ENCODE measurements at regions not wholly inside any gene's neighbourhood (a gene's known extent, or its start where the extent isn't known, plus 50 kb on each side); places are given as distances from the start of the nearest gene placed in this dataset.
A peak's percentile ranks its signal among the peaks of the same experiment; 100 is the strongest.

GRCh38 chr5:39555788-39556187, 131.0 kb upstream of the DAB2 start:
- no peaks in the 10 kb centered on the region for H3F3A ChIP-seq (ENCODE audit: low read length, unreplicated experiment)
- H3K9ac ChIP-seq (ENCODE audit: low read length), result no peak overlapping the region
- no peak overlapping the region for H2AFZ ChIP-seq (ENCODE audit: low read length)
- no peak overlapping the region for H3K4me2 ChIP-seq (ENCODE audit: low read length)
- DNase-seq (no peak), ATAC-seq (no peak)
- H3K4me1 ChIP-seq (ENCODE audit: insufficient read depth, low read length), result no peaks in the 10 kb centered on the region
- no peaks in the 10 kb centered on the region for H3K36me3 ChIP-seq (ENCODE audit: low read depth, low read length)
- no peaks in the 10 kb centered on the region for H3K9me2 ChIP-seq (replicated peaks; ENCODE audit: low read length)
- BruUV-seq (replicated peaks), result no TSS peak
- ChIA-PET POLR2A (ENCODE audit: unreplicated experiment) (interaction anchor here (0.6 kb wide), 1 partner anchor 16 kb away, joined by 3 read pairs; no protein-coding TSS in a partner anchor), CTCF (no interaction called here)
- intact Hi-C loops (cut with micrococcal nuclease), result no loop called here
- no peaks in the 10 kb centered on the region for H3K9me3 ChIP-seq (ENCODE audit: low read length)
- H3K27ac ChIP-seq (ENCODE audit: low read length), result no peak overlapping the region
- no peaks in the 10 kb centered on the region for H4K20me1 ChIP-seq (ENCODE audit: low read length)
- TF ChIP-seq EZH2 (IDR thresholded peaks at IDR 0.05; ENCODE audit: low read length, unreplicated experiment) (no peak), EZH2phosphoT487 (IDR thresholded peaks at IDR 0.05; ENCODE audit: borderline replicate concordance, low read length) (no peak), CTCF (conservative IDR thresholded peaks at IDR 0.05; ENCODE audit: low read depth, low read length) (no peak)
- H3K79me2 ChIP-seq (ENCODE audit: low read length), result no peaks in the 10 kb centered on the region
- H3K4me3 ChIP-seq (ENCODE audit: low read length), result no peak overlapping the region
- H3K27me3 ChIP-seq (ENCODE audit: low read length), result no peaks in the 10 kb centered on the region

- intact Hi-C loops (cut with micrococcal nuclease), result loop anchor here (1.0 kb wide), 4 partner anchors 23 to 328 kb away; partner anchors contain the start of genes DAB2 and FYB1
- DNase-seq, result peak; percentile 92
- no peak overlapping the region for H3K27ac ChIP-seq (ENCODE audit: low read length)
- BruUV-seq (replicated peaks), result no TSS peak
- TF ChIP-seq CTCF (conservative IDR thresholded peaks at IDR 0.05; ENCODE audit: low read depth, low read length), result peak; percentile 94
- TF ChIP-seq EZH2phosphoT487 (IDR thresholded peaks at IDR 0.05; ENCODE audit: borderline replicate concordance, low read length), result no peak
- ATAC-seq, result peak; percentile 71
- peaks cover 4% of the 10 kb centered on the region; the same call in 1 of the 2 replicates for H3K4me1 ChIP-seq (ENCODE audit: insufficient read depth, low read length)
- H3K79me2 ChIP-seq (ENCODE audit: low read length), result no peaks in the 10 kb centered on the region
- peak overlapping the region; percentile 73 for H2AFZ ChIP-seq (ENCODE audit: low read length)
- no peaks in the 10 kb centered on the region for H4K20me1 ChIP-seq (ENCODE audit: low read length)
- no peaks in the 10 kb centered on the region for H3K9me3 ChIP-seq (ENCODE audit: low read length)
- no peaks in the 10 kb centered on the region for H3K36me3 ChIP-seq (ENCODE audit: low read depth, low read length)
- H3K4me3 ChIP-seq (ENCODE audit: low read length), result peak overlapping the region; percentile 25; the same call in 1 of the 2 replicates
- no peaks in the 10 kb centered on the region for H3K27me3 ChIP-seq (ENCODE audit: low read length)
- ChIA-PET POLR2A (ENCODE audit: unreplicated experiment) (no interaction called here), CTCF (interaction anchor here (0.6 to 2.6 kb wide), 8 partner anchors 28 to 177 kb away, joined by 3 to 54 read pairs (median 5); partner anchors contain the start of gene DAB2)
- H3K4me2 ChIP-seq (ENCODE audit: low read length), result peak overlapping the region; percentile 67
- H3K9me2 ChIP-seq (replicated peaks; ENCODE audit: low read length), result no peaks in the 10 kb centered on the region
- no peaks in the 10 kb centered on the region for H3F3A ChIP-seq (ENCODE audit: low read length, unreplicated experiment)
- H3K9ac ChIP-seq (ENCODE audit: low read length), result no peak overlapping the region
These were observed 122.9 kb upstream of the DAB2 start for GRCh38 chr5:39547553-39548154.

- BruUV-seq (replicated peaks), result no TSS peak
- TF ChIP-seq CTCF (conservative IDR thresholded peaks at IDR 0.05; ENCODE audit: low read depth, low read length) (no peak), EZH2phosphoT487 (IDR thresholded peaks at IDR 0.05; ENCODE audit: borderline replicate concordance, low read length) (no peak), EZH2 (IDR thresholded peaks at IDR 0.05; ENCODE audit: low read length, unreplicated experiment) (no peak)
- peaks cover 4% of the 10 kb centered on the region; the same call in 1 of the 2 replicates for H3K4me1 ChIP-seq (ENCODE audit: insufficient read depth, low read length)
- no peaks in the 10 kb centered on the region for H4K20me1 ChIP-seq (ENCODE audit: low read length)
- H3K4me3 ChIP-seq (ENCODE audit: low read length), result no peak overlapping the region
- no peaks in the 10 kb centered on the region for H3K27me3 ChIP-seq (ENCODE audit: low read length)
- ChIA-PET POLR2A (ENCODE audit: unreplicated experiment) (no interaction called here), CTCF (no interaction called here)
- H3K79me2 ChIP-seq (ENCODE audit: low read length), result no peaks in the 10 kb centered on the region
- H3K9me2 ChIP-seq (replicated peaks; ENCODE audit: low read length), result no peaks in the 10 kb centered on the region
- H3K4me2 ChIP-seq (ENCODE audit: low read length), result no peak overlapping the region
- no peaks in the 10 kb centered on the region for H3F3A ChIP-seq (ENCODE audit: low read length, unreplicated experiment)
- H2AFZ ChIP-seq (ENCODE audit: low read length), result no peak overlapping the region
- no peak for ATAC-seq
- DNase-seq, result no peak
- no peak overlapping the region for H3K9ac ChIP-seq (ENCODE audit: low read length)
- no peak overlapping the region for H3K27ac ChIP-seq (ENCODE audit: low read length)
- H3K9me3 ChIP-seq (ENCODE audit: low read length), result no peaks in the 10 kb centered on the region
- no peaks in the 10 kb centered on the region for H3K36me3 ChIP-seq (ENCODE audit: low read depth, low read length)
- intact Hi-C loops (cut with micrococcal nuclease), result no loop called here
These were observed 120.2 kb upstream of the DAB2 start for GRCh38 chr5:39544941-39545340.
